GM19324 (cell line): ENCODE measurements at regions not wholly inside any gene's neighbourhood (a gene's known extent, or its start where the extent isn't known, plus 50 kb on each side); places are given as distances from the start of the nearest gene placed in this dataset.
"Not testable (repeated sequence)": the region's sequence is repeated elsewhere in the genome, so short reads cannot be mapped to it uniquely, and the experiment has no call there.

ENCODE experiments used
- ATAC-seq: cut with Tn5 transposase; IDR thresholded peaks from one replicate; pipeline ENCODE4 v1.9.1; 2021; ENCODE audit warnings: mild to moderate bottlenecking, moderate library complexity; ENCODE audit not compliant: unreplicated experiment, low FRiP score

DNA sequence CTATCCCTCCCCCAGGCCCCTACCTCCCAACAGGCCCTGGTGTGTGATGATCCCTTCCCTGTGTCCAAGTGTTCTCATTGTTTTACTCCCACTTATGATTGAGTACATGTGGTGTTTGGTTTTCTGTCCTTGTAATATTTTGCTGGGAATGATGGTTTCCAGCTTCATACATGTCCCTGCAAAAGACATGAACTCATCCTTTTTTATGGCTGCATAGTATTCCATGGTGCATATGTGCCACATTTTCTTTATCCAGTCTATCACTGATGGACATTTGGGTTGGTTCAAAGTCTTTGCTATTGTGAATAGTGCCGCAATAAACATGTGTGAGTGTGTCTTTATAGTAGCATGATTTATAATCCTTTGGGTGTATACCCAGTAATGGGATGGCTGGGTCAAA is 151.7 kb downstream of the VSIG4 start:
- ATAC-seq = not testable (repeated sequence)

DNA sequence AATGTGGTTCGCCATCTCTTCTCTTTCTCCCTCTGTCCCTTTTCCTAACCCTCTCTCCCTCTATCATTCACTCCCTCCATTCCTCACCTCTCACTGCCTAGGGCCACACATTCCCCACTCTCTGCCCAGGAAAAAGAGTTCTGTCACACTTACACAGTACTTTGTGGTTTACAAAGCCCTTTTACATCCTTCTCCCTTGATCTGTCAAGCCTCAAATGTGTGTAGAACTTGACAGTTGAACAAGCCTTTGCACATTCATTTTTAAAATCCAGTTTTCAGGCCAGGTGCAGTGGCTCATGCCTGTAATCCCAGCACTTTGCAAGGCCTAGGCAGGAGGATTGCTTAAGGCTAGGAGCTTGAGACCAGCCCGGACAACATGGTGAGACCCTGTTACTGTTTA is 156.3 kb downstream of the VSIG4 start:
- no peak for ATAC-seq

DNA sequence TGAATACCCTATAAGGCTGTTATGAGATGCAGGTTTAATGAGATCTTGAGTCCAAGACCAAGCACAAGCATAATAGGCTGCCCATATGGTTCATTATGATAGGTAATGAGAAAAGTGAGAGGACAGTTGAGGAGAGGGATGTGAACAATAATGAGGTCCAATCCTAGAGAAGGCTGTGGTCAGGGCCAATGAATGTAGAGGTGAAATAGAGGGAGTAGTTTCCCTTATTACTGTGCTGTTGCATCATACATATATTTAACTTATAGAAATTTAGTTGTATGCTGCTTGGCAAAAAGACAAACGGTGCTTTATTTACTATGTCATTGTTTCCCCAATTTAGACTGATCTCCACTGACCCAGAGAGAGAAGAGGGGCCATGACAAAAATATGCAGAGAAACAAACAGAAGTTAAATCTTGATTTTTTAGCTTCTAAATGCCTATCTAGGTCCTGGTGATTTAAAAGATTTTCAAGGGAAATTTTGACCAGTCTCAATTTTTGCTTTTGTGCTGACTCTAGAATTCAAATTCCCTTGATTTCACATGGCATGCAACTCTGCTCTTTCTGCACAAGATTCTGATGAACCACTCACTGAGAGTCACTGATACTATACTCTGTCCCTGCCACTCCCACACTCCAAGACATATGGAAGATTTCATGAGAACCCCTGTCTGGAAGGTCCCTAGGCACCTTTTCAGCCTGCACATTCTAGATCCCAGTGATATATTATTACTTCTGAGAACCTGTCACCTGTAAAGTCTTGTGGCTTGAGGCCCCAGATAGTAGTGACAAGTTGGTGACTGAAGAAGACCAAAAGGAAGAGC is 159.7 kb downstream of the VSIG4 start:
- no peak for ATAC-seq

DNA sequence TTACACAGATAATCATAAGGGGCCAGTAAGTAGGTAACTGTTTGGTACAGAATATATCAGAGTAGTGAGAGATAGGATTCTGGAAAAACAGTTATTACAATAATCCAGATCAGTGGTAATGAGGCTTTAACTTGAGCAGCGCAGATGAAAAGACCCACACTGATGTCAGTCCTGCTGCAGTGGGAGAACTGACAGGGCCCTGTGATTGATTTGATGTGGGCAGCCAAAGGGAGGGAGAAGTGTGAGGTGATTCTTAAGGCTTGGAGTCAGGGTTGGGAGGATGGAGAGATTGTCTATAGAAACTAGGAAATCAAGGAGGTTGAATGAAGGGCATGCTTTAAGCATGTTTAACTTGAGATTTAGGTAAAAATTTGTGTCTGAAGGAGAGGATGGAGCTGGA is 161.4 kb downstream of the VSIG4 start:
- no peak for ATAC-seq

DNA sequence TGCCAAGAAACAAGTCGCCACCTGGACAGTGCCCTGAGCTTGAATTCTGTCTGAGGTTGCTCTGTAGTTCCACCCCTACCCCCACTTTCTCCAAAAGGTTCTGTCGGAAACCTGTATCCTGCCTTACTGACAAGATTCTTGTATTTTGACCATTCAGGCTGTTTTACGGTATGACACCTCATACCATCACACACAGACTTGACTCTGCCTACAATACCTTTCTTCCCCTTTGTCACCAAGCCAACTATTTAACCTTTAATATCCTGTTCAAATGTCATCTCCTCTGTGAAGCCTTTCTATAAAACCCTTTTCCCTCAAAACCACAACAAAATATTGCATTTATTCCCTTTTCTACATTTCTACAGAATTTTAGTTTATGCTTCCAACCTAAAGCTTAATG is 161.9 kb downstream of the VSIG4 start:
- no peak for ATAC-seq

GRCh38 chrX:65875614-65876013 is 164.3 kb downstream of the VSIG4 start:
- ATAC-seq = not testable (repeated sequence)

DNA sequence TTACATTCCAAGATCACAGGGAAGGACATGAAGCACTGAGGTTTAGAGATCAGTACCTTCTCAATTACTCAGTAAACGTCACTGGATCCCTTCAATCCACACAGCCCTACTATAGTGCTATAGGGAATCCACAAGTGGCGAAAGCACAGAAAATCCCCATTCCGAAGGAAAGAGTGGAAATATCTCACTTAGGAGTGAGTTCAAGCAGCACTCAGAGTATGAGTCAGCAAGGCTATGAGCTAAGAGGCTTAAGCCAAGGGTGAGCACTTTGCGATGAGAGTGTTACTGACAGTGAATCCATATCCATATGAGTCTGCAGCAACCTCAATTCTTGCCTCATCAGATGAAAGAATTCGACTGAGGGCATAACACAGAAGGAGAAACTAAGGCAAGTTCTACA is 165.1 kb downstream of the VSIG4 start:
- no peak for ATAC-seq

DNA sequence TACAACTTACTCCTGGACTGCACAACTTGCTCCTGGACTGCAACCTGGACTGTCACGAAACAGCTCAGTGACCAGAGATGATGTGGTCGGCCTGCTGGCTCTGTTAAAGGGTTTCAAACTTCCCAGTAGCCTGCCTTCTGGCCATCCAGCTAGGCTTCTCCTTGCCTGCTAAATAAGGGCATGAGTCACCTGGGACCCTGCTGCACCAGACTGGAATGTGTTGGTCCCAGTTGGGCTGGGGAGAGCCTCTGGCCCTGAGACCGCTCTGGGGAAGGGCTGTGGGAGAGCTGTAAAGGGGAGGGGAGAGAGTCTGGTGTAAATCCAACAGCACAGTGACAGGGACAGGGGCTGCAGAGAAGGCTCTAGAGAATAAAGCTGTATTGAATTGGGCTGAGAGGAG is 165.8 kb downstream of the VSIG4 start:
- ATAC-seq = no peak

DNA sequence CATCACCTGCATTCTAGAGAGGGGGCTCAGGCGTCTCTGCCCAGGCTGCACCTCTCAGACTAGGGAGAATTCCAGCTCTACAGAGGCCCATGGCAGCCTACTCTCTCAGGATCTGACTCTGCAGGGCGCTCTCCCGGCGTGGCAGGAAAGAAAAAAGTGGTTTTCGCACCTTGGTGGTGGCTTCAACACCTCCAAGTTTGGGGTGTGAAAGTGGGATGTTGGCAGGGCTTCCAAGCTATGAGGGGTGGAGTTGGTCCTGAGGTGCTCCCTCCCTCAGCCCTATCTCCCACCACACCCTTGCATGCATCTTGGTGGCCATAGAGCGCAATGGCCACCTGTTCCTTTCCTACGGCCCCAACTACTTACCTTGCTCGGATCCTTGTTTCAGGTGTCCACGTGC is 166.5 kb downstream of the VSIG4 start:
- no peak for ATAC-seq

DNA sequence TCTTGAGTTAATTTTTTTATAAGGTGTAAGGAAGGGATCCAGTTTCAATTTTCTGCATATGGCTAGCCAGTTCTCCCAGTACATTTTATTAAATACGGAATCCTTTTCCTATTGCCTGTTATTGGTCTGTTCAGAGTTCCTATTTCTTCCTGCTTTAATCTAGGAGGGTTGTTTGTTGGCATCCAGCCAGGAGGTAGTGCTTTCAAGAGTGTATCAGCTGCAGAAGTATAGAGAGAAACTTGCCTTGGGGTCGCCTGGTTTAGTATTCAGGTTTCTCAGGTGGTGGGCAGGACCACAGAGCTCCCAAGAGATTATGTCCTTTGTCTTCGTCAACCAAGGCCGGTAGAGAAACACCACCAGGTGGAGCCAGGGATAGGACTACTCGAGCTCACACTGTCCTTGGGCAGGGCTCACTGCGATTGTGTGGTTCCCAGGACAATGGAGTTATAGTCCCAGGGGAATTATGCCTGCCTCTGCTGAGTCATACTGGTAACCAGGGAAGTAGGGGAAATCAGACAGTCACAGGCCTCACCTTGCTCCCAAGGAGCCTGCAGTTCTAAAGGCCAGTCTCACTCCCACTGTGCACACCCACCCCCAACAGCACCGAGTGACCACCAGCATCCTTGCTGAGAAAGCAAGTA is 168.1 kb downstream of the VSIG4 start:
- peak; percentile 49 for ATAC-seq

GRCh38 chrX:65870544-65870943 is 169.3 kb downstream of the VSIG4 start:
- ATAC-seq = not testable (repeated sequence)

DNA sequence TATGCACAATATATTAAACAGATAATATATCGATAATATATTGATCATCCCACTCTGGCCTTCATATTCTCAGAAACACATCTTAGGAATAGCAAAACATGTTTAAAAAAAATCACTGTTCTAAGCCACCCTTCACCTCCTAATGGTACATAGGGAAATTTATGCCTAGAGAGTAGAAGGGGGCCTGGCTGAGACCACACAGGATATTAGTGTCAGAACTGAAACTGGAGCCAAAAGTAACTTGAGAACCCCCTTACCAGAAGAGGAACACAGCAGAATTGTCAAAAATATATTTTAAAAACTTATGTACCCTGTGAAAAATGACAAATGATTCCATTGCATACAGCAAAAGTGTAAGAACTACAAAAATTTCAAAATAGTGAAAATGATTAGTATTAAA is 173.1 kb downstream of the VSIG4 start:
- no peak for ATAC-seq

DNA sequence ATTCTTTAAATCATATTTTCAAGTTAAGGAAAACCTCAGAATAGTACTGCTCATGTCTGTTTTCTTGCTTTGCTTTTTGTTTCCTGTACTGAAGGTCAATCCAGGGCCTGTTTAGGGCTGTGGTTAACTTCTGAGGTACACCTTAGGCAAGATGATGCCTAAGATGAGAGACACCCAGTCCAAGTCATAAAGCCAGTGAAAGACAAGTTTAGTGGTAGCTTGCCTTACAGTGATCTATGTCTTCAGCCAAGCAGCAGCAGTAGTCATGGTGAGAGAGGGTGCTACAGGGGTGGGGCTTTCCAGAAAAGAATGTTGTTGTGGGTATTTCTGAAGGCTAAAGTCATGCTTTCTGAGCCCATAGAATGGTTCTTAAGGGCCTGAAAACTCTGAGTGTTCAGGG is 173.7 kb downstream of the VSIG4 start:
- no peak for ATAC-seq

GRCh38 chrX:65862638-65863037 is 177.2 kb downstream of the VSIG4 start:
- no peak for ATAC-seq

DNA sequence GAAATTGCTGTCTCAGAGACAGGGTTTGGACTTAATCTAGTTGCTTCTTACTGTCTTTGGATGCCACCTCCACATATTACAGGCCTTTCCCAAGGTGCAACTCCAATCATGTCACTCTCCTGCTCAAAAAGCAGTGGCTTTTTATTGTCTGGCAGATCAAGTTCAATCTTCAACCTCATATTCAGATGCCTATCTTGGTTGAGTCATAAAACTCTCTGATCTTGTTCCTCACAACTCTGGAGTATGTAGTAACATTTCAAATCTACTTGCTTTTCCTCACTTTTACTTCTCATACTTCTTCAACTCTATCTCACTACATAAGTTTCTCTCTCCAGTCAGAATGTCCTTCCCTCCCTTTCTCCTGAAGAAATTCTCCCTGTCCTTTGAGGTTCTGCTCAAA is 180.6 kb downstream of the VSIG4 start:
- ATAC-seq = no peak

- not testable (repeated sequence) for ATAC-seq
These were observed 185.4 kb downstream of the VSIG4 start for GRCh38 chrX:65854437-65854836.

GRCh38 chrX:65851306-65851705 is 183.9 kb downstream of the MSN start:
- ATAC-seq = not testable (repeated sequence)

DNA sequence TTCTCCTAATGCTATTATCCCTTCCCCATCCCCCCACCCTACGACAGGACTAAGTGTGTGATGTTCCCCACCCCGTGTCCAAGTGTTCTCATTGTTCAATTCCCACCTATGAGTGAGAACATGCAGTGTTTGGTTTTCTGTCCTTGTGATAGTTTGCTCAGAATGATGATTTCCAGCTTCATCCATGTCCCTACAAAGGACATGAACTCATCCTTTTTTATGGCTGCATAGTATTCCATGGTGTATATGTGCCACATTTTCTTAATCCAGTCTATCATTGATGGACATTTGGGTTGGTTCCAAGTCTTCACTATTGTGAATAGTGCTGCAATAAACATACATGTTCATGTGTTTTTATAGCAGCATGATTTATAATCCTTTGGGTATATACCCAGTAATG is 183.4 kb downstream of the MSN start:
- ATAC-seq = not testable (repeated sequence)

GRCh38 chrX:65846974-65847373 is 179.5 kb downstream of the MSN start:
- ATAC-seq = no peak

- no peak for ATAC-seq
These were observed 173.8 kb downstream of the MSN start for GRCh38 chrX:65841263-65841662.

DNA sequence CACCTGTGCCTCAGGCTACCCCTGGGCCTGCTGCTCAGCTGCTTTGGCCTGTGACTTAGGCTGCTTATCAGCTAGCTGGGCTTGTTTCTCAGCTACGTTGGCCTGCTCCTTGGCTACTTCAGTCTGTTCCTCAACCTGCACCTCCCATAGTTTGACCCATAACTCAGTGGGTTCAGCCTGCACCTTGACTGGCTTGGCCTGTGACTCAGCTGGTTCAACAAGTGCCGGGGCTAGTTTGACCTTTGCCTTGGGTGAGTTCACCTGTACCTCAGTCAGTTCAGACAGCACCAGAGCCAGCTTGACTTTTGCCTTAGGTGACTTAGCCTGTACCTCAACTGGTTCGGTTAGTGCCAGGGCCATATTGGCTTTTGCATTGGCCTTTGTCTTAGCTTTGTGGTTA is 171.2 kb downstream of the MSN start:
- no peak for ATAC-seq

DNA sequence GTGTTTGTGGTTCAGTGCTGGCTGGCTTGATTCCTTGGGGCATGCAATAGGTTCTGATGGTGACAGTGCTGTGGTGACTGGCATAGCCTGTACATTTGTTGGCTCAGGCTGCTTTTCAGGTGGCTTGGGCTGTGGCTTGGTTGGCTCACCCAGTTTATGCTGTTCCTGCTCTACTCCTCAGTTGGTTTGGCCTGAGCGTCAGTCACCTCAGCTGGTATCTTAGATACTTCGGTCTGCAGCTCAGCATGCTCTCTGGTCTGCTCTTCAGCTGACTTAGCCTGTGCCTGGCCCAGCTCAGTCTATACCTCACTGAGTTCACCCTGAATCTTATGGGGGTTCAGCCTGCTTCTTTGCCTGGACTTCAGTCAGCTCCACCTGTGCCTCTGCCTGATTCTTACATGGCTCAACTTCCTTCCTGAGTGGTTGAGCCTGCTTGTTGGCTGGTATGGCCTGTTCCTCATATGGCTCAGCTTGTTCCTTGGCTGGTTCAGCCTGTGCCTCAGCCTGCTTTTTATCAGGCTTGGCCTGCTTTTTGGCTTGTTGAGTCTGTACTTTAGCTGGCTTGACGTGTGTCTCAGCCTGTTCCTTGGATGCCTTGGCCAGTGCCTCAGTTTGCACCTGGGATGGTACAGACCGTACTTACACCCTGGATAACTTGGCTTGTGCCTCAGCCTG is 170.6 kb downstream of the MSN start:
- no peak for ATAC-seq
